H7 (cell line): ENCODE measurements at regions not wholly inside any gene's neighbourhood (a gene's known extent, or its start where the extent isn't known, plus 50 kb on each side); places are given as distances from the start of the nearest gene placed in this dataset.

Experiments used
- DNase-seq: peaks from one replicate; pipeline ENCODE4 v3.0.0; 2012
- H3K27me3 ChIP-seq: 2 replicates; pipeline ENCODE4 v1.6.0; 2011; ENCODE audit warnings: mild to moderate bottlenecking, low read length; ENCODE audit not compliant: control insufficient read depth, insufficient read depth
- H3K36me3 ChIP-seq: replicated peaks from 2 replicates; pipeline ENCODE4 v1.5.1; 2011; ENCODE audit warnings: low read length; ENCODE audit not compliant: control insufficient read depth, insufficient read depth
- H3K4me3 ChIP-seq: 2 replicates; pipeline ENCODE4 v1.5.1; 2011; ENCODE audit warnings: low read depth, mild to moderate bottlenecking, control low read depth, low read length, moderate library complexity; ENCODE audit not compliant: insufficient read depth

GRCh38 chr14:88993946-88994345, 169.5 kb downstream of the TTC8 start:
- Histone ChIP-seq H3K27me3 (no peaks in the 10 kb centered on the region), H3K36me3 (no peaks in the 10 kb centered on the region), H3K4me3 (no peak overlapping the region)
- DNase-seq, result no peak

GRCh38 chr14:88995437-88996198, 171.2 kb downstream of the TTC8 start:
- no peaks in the 10 kb centered on the region for H3K27me3 ChIP-seq
- no peak overlapping the region for H3K4me3 ChIP-seq
- H3K36me3 ChIP-seq, result no peaks in the 10 kb centered on the region
- no peak for DNase-seq

GRCh38 chr14:88998027-88998426, 173.6 kb downstream of the TTC8 start:
- Histone ChIP-seq H3K36me3 (no peaks in the 10 kb centered on the region), H3K4me3 (no peak overlapping the region), H3K27me3 (no peaks in the 10 kb centered on the region)
- DNase-seq, result no peak

- DNase-seq, result no peak
- no peaks in the 10 kb centered on the region for H3K27me3 ChIP-seq
- no peak overlapping the region for H3K4me3 ChIP-seq
These were observed 174.7 kb downstream of the TTC8 start for GRCh38 chr14:88999137-88999536.

GRCh38 chr14:89000007-89000942, 175.8 kb downstream of the TTC8 start:
- Histone ChIP-seq H3K4me3 (no peak overlapping the region), H3K36me3 (no peaks in the 10 kb centered on the region), H3K27me3 (no peaks in the 10 kb centered on the region)
- peak; percentile 14 for DNase-seq

More at GRCh38 chr14:88999137-88999536, 174.7 kb downstream of the TTC8 start:
- no peaks in the 10 kb centered on the region for H3K36me3 ChIP-seq

- no peak for DNase-seq
- Histone ChIP-seq H3K27me3 (no peaks in the 10 kb centered on the region), H3K4me3 (no peak overlapping the region), H3K36me3 (no peaks in the 10 kb centered on the region)
These were observed 179.7 kb downstream of the TTC8 start for GRCh38 chr14:89004166-89004565.

GRCh38 chr14:89007906-89008305, 183.5 kb downstream of the TTC8 start:
- Histone ChIP-seq H3K36me3 (no peaks in the 10 kb centered on the region), H3K4me3 (no peak overlapping the region), H3K27me3 (no peaks in the 10 kb centered on the region)
- no peak for DNase-seq

- no peak for DNase-seq
- no peak overlapping the region for H3K4me3 ChIP-seq
- H3K36me3 ChIP-seq, result no peaks in the 10 kb centered on the region
- no peaks in the 10 kb centered on the region for H3K27me3 ChIP-seq
These were observed 187.2 kb downstream of the TTC8 start for GRCh38 chr14:89011355-89012281.

GRCh38 chr14:89012282-89013097, 188.0 kb downstream of the TTC8 start:
- no peak overlapping the region for H3K4me3 ChIP-seq
- H3K27me3 ChIP-seq, result no peaks in the 10 kb centered on the region
- DNase-seq, result no peak
- H3K36me3 ChIP-seq, result no peaks in the 10 kb centered on the region

- Histone ChIP-seq H3K4me3 (no peak overlapping the region), H3K36me3 (no peaks in the 10 kb centered on the region), H3K27me3 (no peaks in the 10 kb centered on the region)
- peak; percentile 68 for DNase-seq
These were observed 188.7 kb downstream of the TTC8 start for GRCh38 chr14:89013098-89013504.

- no peaks in the 10 kb centered on the region for H3K27me3 ChIP-seq
- DNase-seq, result no peak
- no peaks in the 10 kb centered on the region for H3K36me3 ChIP-seq
- H3K4me3 ChIP-seq, result no peak overlapping the region
These were observed 189.5 kb downstream of the TTC8 start for GRCh38 chr14:89013698-89014568.

- Histone ChIP-seq H3K27me3 (no peaks in the 10 kb centered on the region), H3K36me3 (no peaks in the 10 kb centered on the region), H3K4me3 (no peak overlapping the region)
- DNase-seq, result no peak
These were observed 190.1 kb downstream of the TTC8 start for GRCh38 chr14:89014569-89014850.

- no peak for DNase-seq
- H3K4me3 ChIP-seq, result no peak overlapping the region
- no peaks in the 10 kb centered on the region for H3K27me3 ChIP-seq
These were observed 190.6 kb downstream of the TTC8 start for GRCh38 chr14:89015016-89015415.

More at GRCh38 chr14:89015016-89015415, 190.6 kb downstream of the TTC8 start:
- no peaks in the 10 kb centered on the region for H3K36me3 ChIP-seq
